ENCODE measurements at regions not wholly inside any gene's neighbourhood (a gene's known extent, or its start where the extent isn't known, plus 50 kb on each side); places are given as distances from the start of the nearest gene placed in this dataset.
"Not testable (repeated sequence)": the region's sequence is repeated elsewhere in the genome, so short reads cannot be mapped to it uniquely, and the experiment has no call there.

- no peak for DNase-seq
Observed at GRCh38 chr12:87238466-87238865, 790.7 kb downstream of the C12orf50 start.

DNA sequence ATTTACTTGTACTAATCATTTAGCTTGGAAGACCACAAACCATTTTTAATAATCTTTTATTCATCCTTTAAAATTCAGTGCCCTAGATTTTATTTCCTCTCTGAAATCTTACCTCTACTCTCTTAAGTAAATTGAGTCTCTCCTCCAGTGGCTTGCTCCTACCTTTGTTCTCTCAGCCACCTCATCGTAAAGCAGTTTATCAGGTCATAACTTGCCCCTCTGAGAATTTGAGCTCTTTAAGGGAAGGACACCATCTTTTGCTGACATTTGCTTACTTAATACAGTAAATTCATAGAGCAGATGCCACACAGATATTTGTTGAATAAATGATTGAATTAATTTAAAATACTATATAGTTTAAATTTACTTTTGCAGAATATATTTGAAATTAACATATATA is 794.3 kb downstream of the C12orf50 start:
- DNase-seq = no peak

GRCh38 chr12:87233671-87234070 is 795.5 kb downstream of the C12orf50 start:
- DNase-seq = no peak

- DNase-seq = no peak
Observed at GRCh38 chr12:87231818-87232217, 797.4 kb downstream of the C12orf50 start.

DNA sequence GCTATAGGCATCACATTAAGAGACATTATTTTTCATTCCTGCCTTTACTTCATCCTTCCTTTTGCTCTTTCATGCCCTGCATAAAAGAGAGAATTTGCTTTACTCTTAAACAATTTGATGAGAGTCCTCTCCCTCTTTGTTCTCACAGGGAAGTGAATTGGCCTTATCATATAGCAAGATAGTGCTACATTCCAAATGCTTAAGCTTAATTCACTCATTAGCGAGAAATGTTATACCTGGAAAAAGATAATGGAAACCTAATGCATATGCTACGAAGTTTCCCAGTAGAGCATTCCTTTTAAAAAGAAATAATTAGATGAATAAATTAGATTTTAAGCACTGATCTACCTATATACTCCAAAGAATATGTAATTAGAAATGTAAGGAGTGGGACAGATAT is 798.8 kb downstream of the C12orf50 start:
- no peak for DNase-seq

DNA sequence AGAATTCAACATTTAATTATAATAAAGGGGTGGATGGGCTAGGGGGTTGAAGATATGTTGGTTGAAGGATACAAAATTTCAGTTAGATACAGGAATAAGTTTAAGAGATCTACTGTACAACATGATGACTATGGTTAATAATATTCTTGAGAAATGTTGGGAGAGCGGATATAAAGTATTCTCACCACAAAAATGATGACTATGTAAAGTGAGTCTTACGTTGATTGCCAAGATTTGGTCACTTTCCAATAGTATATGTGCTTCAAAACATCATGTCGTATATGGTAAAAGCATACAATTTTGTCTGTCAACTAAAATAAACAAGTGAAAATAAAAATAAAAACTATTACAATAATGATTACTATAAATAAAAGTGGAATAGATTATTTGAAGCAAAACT is 802.0 kb downstream of the C12orf50 start:
- no peak for DNase-seq

DNA sequence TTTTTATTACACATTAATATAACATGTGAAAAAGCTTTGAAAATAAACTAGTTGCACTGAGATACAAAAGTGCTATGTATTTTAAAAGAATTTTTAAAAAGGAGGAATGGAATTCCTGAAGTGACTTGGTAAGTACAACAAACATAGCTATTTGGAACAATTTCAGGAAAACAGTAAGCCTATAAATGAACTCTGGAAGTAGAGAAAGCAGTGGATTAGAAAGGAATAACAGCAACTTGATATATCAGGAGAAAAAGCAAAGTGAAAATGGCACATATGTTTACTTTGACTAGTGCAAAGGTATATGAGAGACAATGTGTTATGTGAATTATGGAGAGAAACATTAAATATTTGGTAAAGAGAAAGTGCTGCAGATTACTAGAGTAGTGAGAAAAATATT is 811.7 kb downstream of the C12orf50 start:
- DNase-seq = no peak

DNA sequence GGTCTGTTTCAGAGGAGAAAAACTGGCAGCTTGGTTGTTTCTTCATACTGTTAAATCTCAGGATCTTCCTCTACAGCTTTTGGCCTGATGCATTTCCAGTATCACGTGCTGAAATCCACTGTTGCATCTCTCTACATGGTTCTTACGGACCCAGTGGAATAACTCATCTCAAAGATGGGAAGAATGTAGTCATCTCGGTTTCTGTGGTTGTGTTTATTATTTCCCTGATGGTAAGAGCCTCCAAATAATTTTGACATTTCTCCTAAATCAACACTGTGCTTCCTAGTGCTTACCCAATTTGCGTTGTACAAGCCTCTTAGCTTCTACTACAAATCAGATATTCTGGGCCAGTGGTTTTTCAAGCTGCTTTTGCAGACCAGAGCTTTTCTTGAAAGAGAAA is 812.8 kb downstream of the C12orf50 start:
- no peak for DNase-seq

DNA sequence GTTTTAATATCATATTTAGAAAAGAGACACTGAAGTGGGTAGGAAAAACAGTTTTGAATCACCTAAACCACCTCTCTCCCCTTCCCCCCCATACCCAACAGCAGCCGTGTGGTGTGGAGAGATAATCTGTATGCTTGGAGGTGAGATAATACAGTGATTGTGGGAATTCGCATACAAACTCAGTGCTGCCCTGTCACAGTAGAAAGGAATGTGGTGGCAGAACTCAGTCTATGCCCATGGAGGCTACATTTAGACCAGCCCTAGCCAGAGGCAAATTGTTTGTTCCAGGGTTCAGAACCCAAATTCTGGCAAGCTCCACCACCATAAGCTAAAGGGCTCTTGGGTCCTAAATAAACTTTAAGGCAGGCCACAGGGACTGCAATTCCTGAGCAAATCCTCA is 827.0 kb downstream of the C12orf50 start:
- DNase-seq = no peak

GRCh38 chr12:87201598-87201997 is 827.6 kb downstream of the C12orf50 start:
- DNase-seq = no peak

- no peak for DNase-seq
Observed at GRCh38 chr12:87200289-87200979, 828.8 kb downstream of the C12orf50 start.

DNA sequence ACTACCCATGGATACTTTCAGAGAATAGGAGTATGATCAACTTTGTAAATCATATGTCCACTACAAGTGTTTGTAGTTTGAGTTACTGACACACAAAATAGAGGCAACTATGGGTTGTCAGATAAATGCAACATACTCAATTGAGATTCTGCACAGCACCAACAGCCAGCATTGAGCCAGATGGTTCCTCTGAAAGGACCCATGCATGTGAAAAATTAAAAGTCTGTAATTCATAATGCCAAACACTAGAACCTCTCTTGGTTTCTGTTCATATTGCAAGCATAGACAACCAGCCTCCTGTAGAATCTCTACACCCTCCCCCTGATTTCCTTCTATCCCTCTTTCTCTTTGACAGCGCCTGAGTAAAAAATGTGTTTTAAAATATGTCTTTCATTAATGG is 831.0 kb downstream of the C12orf50 start:
- DNase-seq = no peak

GRCh38 chr12:87196321-87196720 is 832.9 kb downstream of the C12orf50 start:
- DNase-seq = no peak

DNA sequence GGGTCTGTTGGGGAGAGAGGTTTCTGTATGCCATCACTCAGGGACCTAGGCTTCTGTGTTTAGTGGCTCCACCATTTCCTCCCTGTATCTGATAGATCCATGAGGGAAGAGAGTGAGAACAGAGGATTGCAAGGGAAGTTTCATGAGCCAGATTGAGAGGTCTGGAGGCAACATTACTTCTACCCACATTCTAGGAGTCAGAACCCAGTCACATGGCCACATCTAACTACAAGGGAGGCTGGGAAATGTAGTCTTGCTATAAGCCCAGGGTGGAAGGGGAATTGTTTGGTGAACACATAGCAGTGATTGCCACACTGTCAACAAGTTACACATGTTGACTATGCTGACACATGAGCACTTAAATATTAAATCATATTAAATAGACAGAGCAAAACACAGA is 834.8 kb downstream of the C12orf50 start:
- not testable (repeated sequence) for DNase-seq

DNA sequence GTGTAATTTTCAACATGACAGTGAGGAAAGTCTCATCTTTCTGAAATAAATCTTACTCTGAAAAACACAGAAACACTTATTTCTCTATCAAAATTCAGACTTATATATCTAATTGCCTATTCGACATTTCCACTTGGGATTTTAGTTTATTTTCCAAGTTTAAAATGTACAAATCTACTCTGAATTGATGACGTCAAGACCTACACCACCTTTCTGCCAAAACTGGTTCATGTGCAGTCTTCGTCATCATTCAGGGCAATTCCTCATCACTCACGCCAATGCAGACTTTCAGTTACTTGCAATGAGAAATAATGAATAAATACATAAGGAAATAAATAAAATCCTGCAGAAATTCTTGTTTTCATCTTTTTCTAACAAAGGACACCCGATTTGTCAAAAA is 843.8 kb downstream of the C12orf50 start:
- DNase-seq = no peak

DNA sequence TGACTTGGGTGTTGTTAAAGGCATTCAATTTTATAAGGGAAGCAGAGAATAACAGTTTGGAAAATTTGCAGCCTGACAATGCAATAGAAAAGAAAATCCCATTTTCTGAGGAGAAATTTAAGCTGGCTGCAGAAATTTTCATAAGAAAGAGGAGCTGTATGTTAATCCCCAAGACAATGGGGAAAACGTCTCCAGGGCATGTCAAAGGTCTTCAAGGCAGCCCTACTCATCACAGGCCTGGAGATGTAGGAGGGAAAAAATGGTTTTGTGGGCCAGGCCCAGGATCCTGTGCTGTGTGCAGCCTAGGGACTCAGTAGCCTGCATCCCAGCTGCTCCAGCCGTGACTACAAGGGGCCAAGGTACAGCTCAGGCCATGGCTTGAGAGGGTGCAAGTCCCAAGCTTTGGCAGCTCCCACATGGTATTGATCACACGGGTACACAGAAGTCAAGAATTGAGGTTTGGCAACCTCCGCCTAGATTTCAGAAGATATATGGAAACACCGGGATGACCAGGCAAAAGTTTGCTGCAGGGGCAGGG is 846.4 kb downstream of the C12orf50 start:
- no peak for DNase-seq

- no peak for DNase-seq
Observed at GRCh38 chr12:87171356-87171755, 857.8 kb downstream of the C12orf50 start.

GRCh38 chr12:87169010-87169409 is 860.2 kb downstream of the C12orf50 start:
- DNase-seq = no peak

- DNase-seq = no peak
Observed at GRCh38 chr12:87165733-87166375, 863.3 kb downstream of the C12orf50 start.

- DNase-seq = no peak
Observed at GRCh38 chr12:87163122-87163521, 866.1 kb downstream of the C12orf50 start.

- no peak for DNase-seq
Observed at GRCh38 chr12:87160848-87161601, 868.2 kb downstream of the C12orf50 start.

- no peak for DNase-seq
Observed at GRCh38 chr12:87157791-87158190, 871.4 kb downstream of the C12orf50 start.

DNA sequence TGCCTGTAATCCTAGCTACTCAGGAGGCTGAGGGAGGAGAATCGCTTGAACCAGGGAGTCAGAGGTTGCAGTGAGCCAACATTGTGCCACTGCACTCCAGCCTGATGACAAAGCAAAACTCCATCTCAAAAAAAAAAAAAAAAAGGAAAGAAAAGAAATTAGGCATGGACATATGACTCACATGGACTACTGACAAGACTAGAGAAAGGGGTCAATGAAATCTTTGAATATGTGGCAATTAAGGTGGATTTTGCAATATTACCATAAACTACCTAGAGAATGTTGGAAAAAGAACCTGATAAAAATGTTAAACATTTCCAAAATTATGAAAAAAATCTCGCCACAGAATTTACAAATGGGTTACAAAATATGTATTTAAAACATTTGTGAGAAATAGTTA is 873.6 kb downstream of the C12orf50 start:
- DNase-seq = no peak
